Cardiac muscle cell (in vitro differentiated cells and primary cell): ENCODE measurements at regions not wholly inside any gene's neighbourhood (a gene's known extent, or its start where the extent isn't known, plus 50 kb on each side); places are given as distances from the start of the nearest gene placed in this dataset.

Source experiments
- DNase-seq, 2 donors: peaks; one replicate each; pipeline versions ENCODE4 v3.0.0 to v3.0.0-alpha.2; 2010 to 2017; ENCODE audit warnings: low read depth in 1 of 2, low spot score in 1 of 2
- H3K27ac ChIP-seq: fragments of 200-600 bp; sonication (generic); 2 replicates; pipeline ENCODE4 v1.5.1; 2016
- H3K27me3 ChIP-seq: fragments of 200-600 bp; sonication (generic); 2 replicates; pipeline ENCODE4 v1.6.0; 2016; ENCODE audit warnings: control low read depth
- H3K36me3 ChIP-seq: fragments of 200-600 bp; sonication (generic); 2 replicates; pipeline ENCODE4 v1.5.1; 2016; ENCODE audit warnings: control low read depth
- H3K4me1 ChIP-seq: fragments of 200-600 bp; sonication (generic); 2 replicates; pipeline ENCODE4 v1.8.1; 2017; ENCODE audit warnings: low read depth, mild to moderate bottlenecking, mixed run types
- H3K4me3 ChIP-seq: fragments of 200-600 bp; sonication (generic); 2 replicates; pipeline ENCODE4 v1.5.1; 2016; ENCODE audit warnings: mild to moderate bottlenecking
- H3K9me3 ChIP-seq: fragments of 200-600 bp; sonication (generic); 2 replicates; pipeline ENCODE4 v1.5.1; 2017; ENCODE audit warnings: low read depth, mild to moderate bottlenecking, control low read depth
- CTCF ChIP-seq: IDR thresholded peaks from 2 replicates; pipeline ENCODE4 v1.5.1; 2012; ENCODE audit warnings: low read depth, mild to moderate bottlenecking, low read length

- no peak overlapping the region for H3K27ac ChIP-seq
- H3K36me3 ChIP-seq = no peaks in the 10 kb centered on the region
- peaks cover 10% of the 10 kb centered on the region for H3K4me1 ChIP-seq
- H3K4me3 ChIP-seq = no peak overlapping the region
- peaks cover 45% of the 10 kb centered on the region for H3K27me3 ChIP-seq
- no peaks in the 10 kb centered on the region for H3K9me3 ChIP-seq
- no peak for TF ChIP-seq CTCF
- DNase-seq = no peak
These were observed 85.8 kb downstream of the RPLP1 start for GRCh38 chr15:69538379-69538778.

GRCh38 chr15:69539345-69539744 is 86.7 kb downstream of the RPLP1 start:
- Histone ChIP-seq H3K27me3 (peaks cover 54% of the 10 kb centered on the region), H3K27ac (no peak overlapping the region), H3K9me3 (no peaks in the 10 kb centered on the region), H3K4me1 (peaks cover 10% of the 10 kb centered on the region), H3K4me3 (no peak overlapping the region), H3K36me3 (no peaks in the 10 kb centered on the region)
- no peak for DNase-seq
- TF ChIP-seq CTCF = no peak

- Histone ChIP-seq H3K27me3 (peaks cover 67% of the 10 kb centered on the region), H3K36me3 (no peaks in the 10 kb centered on the region), H3K4me3 (no peak overlapping the region), H3K4me1 (peaks cover 10% of the 10 kb centered on the region), H3K27ac (no peak overlapping the region), H3K9me3 (no peaks in the 10 kb centered on the region)
- no peak for TF ChIP-seq CTCF
- DNase-seq = no peak
These were observed 88.0 kb downstream of the RPLP1 start for GRCh38 chr15:69540622-69541021.

- Histone ChIP-seq H3K27ac (no peak overlapping the region), H3K4me1 (peaks cover 6% of the 10 kb centered on the region), H3K36me3 (no peaks in the 10 kb centered on the region), H3K27me3 (peaks cover 81% of the 10 kb centered on the region), H3K4me3 (no peak overlapping the region), H3K9me3 (no peaks in the 10 kb centered on the region)
- no peak for TF ChIP-seq CTCF
- DNase-seq = no peak
These were observed 89.4 kb downstream of the RPLP1 start for GRCh38 chr15:69542028-69542427.

- no peak for DNase-seq
- Histone ChIP-seq H3K4me3 (no peak overlapping the region), H3K4me1 (no peaks in the 10 kb centered on the region), H3K27me3 (peaks cover 97% of the 10 kb centered on the region), H3K9me3 (no peaks in the 10 kb centered on the region), H3K36me3 (no peaks in the 10 kb centered on the region), H3K27ac (no peak overlapping the region)
- TF ChIP-seq CTCF = no peak
These were observed 91.2 kb downstream of the RPLP1 start for GRCh38 chr15:69543681-69544364.
